Breast epithelium (tissue), 4 donors: ENCODE measurements at regions not wholly inside any gene's neighbourhood (a gene's known extent, or its start where the extent isn't known, plus 50 kb on each side); places are given as distances from the start of the nearest gene placed in this dataset.

ENCODE experiments used
- DNase-seq, 2 donors: peaks; one replicate each; pipeline ENCODE4 v3.0.0-alpha.2; 2019; ENCODE audit warnings: low spot score in 2 of 2
- H3K27ac ChIP-seq, 2 donors: fragments of 200-600 bp; sonication (generic) in 1 of 2; one replicate each; pipeline ENCODE4 v1.5.1; 2016 to 2019; ENCODE audit warnings: mild to moderate bottlenecking in 1 of 2
- H3K27me3 ChIP-seq, 2 donors: fragments of 200-600 bp; sonication (generic) in 1 of 2; one replicate each; pipeline versions ENCODE4 v1.5.1 to v1.6.0; 2017 to 2019; ENCODE audit warnings: control low read depth in 1 of 2, mild to moderate bottlenecking in 1 of 2
- H3K36me3 ChIP-seq: fragments of 200-600 bp; one replicate; pipeline ENCODE4 v1.5.1; 2019
- H3K4me1 ChIP-seq, 2 donors: fragments of 200-600 bp; sonication (generic); one replicate each; pipeline ENCODE4 v1.5.1; 2016 to 2019; ENCODE audit warnings: control low read depth in 1 of 2
- H3K4me3 ChIP-seq, 3 donors: fragments of 200-600 bp; sonication (generic); 1 replicate in 2 of 3; 2 replicates in 1 of 3; pipeline ENCODE4 v1.5.1; 2016 to 2019; ENCODE audit warnings: mild to moderate bottlenecking in 3 of 3, moderate library complexity in 2 of 3
- H3K9me3 ChIP-seq, 2 donors: fragments of 200-600 bp; sonication (generic) in 1 of 2; one replicate each; pipeline ENCODE4 v1.5.1; 2016 to 2019; ENCODE audit warnings: control low read depth in 1 of 2
- CTCF ChIP-seq, 3 donors: fragments of 450-650 bp; IDR thresholded peaks; one replicate each; pipeline ENCODE4 v1.5.1; 2016 to 2017; ENCODE audit warnings: antibody characterized with exemption in 3 of 3, mild to moderate bottlenecking in 3 of 3, moderate library complexity in 3 of 3
- POLR2A ChIP-seq: fragments of 450-650 bp; IDR thresholded peaks from one replicate; pipeline ENCODE4 v1.6.1; 2016; ENCODE audit warnings: antibody characterized with exemption, mild to moderate bottlenecking, moderate library complexity
- POLR2AphosphoS5 ChIP-seq, 3 donors: sonication (generic); formaldehyde crosslinking; IDR thresholded peaks; one replicate each; pipeline ENCODE4 v1.6.1; 2017; ENCODE audit warnings: antibody characterized with exemption in 3 of 3
- intact Hi-C: fragments of 100-400 bp; cut with DNase I; formaldehyde crosslinking; loops from one replicate; pipeline ENCODE4 v1.15.1; 2023; ENCODE audit warnings: low total_unique reads

GRCh38 chr5:110063640-110064602 lies 374.2 kb downstream of the MAN2A1 start:
- intact Hi-C loops = no loop called here
- H3K27me3 ChIP-seq = no peaks in the 10 kb centered on the region

GRCh38 chr5:110064603-110065268 lies 375.0 kb downstream of the MAN2A1 start:
- peaks cover 0 to 7% of the 10 kb centered on the region in 2 donors for H3K9me3 ChIP-seq
- H3K4me3 ChIP-seq = no peak overlapping the region
- no peak for DNase-seq
- no peaks in the 10 kb centered on the region for H3K36me3 ChIP-seq
- no peaks in the 10 kb centered on the region for H3K27me3 ChIP-seq
- intact Hi-C loops = no loop called here
- no peak overlapping the region for H3K27ac ChIP-seq
- no peak for TF ChIP-seq POLR2A
- TF ChIP-seq CTCF (IDR thresholded peaks at IDR 0.05) = no peak
- TF ChIP-seq POLR2AphosphoS5 (IDR thresholded peaks at IDR 0.05) = no peak
- no peaks in the 10 kb centered on the region for H3K4me1 ChIP-seq

More at GRCh38 chr5:110063640-110064602, 374.2 kb downstream of the MAN2A1 start:
- no peak overlapping the region for H3K27ac ChIP-seq
- H3K4me3 ChIP-seq = no peak overlapping the region
- DNase-seq = no peak
- H3K36me3 ChIP-seq = no peaks in the 10 kb centered on the region
- TF ChIP-seq CTCF (IDR thresholded peaks at IDR 0.05) (no peak), POLR2A (no peak), POLR2AphosphoS5 (IDR thresholded peaks at IDR 0.05) (no peak)
- H3K4me1 ChIP-seq = no peaks in the 10 kb centered on the region
- peaks cover 0 to 7% of the 10 kb centered on the region in 2 donors for H3K9me3 ChIP-seq

GRCh38 chr5:110070836-110071235 lies 381.1 kb downstream of the MAN2A1 start:
- TF ChIP-seq POLR2A = no peak
- no peak for TF ChIP-seq CTCF (IDR thresholded peaks at IDR 0.05)
- no peak for TF ChIP-seq POLR2AphosphoS5 (IDR thresholded peaks at IDR 0.05)
- Histone ChIP-seq H3K4me3 (no peak overlapping the region), H3K36me3 (no peaks in the 10 kb centered on the region), H3K4me1 (no peaks in the 10 kb centered on the region), H3K27me3 (no peaks in the 10 kb centered on the region), H3K27ac (no peak overlapping the region), H3K9me3 (peaks cover 15 to 21% of the 10 kb centered on the region in 2 donors)
- DNase-seq = no peak
- intact Hi-C loops = no loop called here

GRCh38 chr5:110072651-110073050 lies 382.9 kb downstream of the MAN2A1 start:
- TF ChIP-seq CTCF (IDR thresholded peaks at IDR 0.05) = no peak
- TF ChIP-seq POLR2A = no peak
- no peak for TF ChIP-seq POLR2AphosphoS5 (IDR thresholded peaks at IDR 0.05)
- H3K36me3 ChIP-seq = no peaks in the 10 kb centered on the region
- peaks cover 15 to 21% of the 10 kb centered on the region in 2 donors for H3K9me3 ChIP-seq
- no peak overlapping the region for H3K27ac ChIP-seq
- no peak for DNase-seq
- H3K27me3 ChIP-seq = no peaks in the 10 kb centered on the region
- intact Hi-C loops = no loop called here
- no peaks in the 10 kb centered on the region for H3K4me1 ChIP-seq
- H3K4me3 ChIP-seq = no peak overlapping the region

GRCh38 chr5:110073534-110073933 lies 383.8 kb downstream of the MAN2A1 start:
- Histone ChIP-seq H3K36me3 (no peaks in the 10 kb centered on the region), H3K27me3 (no peaks in the 10 kb centered on the region), H3K9me3 (peaks cover 14 to 15% of the 10 kb centered on the region in 2 donors), H3K4me3 (no peak overlapping the region), H3K27ac (no peak overlapping the region), H3K4me1 (no peaks in the 10 kb centered on the region)
- DNase-seq = no peak
- intact Hi-C loops = no loop called here
- no peak for TF ChIP-seq POLR2A
- TF ChIP-seq CTCF (IDR thresholded peaks at IDR 0.05) = no peak
- TF ChIP-seq POLR2AphosphoS5 (IDR thresholded peaks at IDR 0.05) = no peak
